ENCODE measurements at regions not wholly inside any gene's neighbourhood (a gene's known extent, or its start where the extent isn't known, plus 50 kb on each side); places are given as distances from the start of the nearest gene placed in this dataset.

GRCh38 chr21:16492892-16493291 lies 763.1 kb downstream of the USP25 start:
- no peak for DNase-seq (ENCODE audit: low read depth in 2 of 2)

- no peak for DNase-seq (ENCODE audit: low read depth in 2 of 2)
Observed at GRCh38 chr21:16496609-16497008, 766.8 kb downstream of the USP25 start.

GRCh38 chr21:16500271-16500670 lies 770.5 kb downstream of the USP25 start:
- DNase-seq (ENCODE audit: low read depth in 2 of 2) = no peak

DNA sequence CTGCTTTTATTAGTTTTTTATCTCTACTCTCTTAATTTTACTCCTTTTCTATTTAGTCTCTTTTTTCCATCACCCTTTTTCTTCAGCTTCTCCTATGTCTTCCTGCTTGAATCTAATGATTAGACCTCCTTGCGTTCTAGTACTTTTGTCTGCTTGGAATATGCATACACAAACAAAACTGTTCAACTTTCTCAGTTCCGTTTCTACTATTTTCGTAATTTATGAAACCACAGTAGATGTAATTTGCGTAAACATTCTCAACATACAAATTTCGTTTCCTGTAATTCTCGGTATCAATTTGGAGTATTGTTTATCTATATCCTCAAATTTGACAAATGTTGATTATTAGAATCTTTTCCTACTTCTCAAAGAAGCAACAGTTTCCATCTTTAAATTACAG lies 772.5 kb downstream of the USP25 start:
- DNase-seq (ENCODE audit: low read depth in 2 of 2) = no peak

DNA sequence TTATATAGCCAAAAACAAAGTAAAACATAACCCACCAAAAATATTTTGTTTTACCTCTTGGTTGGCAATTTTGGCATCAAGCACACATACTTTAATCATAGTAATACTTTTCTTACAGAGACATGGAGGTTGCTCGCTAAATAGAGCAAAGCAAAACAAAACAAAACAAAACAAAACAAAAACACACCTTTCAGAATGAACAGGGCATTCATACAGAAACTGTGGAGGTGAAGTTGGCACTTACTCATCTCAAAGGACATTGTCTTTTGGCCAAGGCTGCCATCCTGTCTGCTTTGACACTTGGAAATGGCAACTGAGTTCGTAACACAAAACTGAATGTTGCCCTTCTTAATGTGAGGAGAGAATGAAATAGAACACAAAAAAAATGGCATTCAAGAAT lies 773.1 kb downstream of the USP25 start:
- no peak for DNase-seq (ENCODE audit: low read depth in 2 of 2)

DNA sequence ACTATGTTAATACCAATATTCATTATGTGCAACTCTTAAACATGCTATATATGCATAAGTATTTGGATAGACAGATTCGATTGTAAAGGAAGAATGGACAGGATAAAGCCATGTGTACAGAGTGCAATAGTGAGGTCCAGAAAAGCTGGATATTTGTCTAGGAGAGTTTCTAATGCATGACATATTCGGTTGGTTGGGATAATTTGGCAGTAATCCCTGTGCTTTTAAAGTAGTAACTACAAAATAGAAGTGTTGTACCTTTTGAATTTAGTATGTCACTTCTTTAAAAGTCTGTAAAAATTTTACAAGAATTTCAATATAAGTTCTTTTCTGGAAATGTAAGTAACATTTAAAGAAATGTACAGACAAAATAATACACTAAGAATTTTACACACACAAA lies 774.5 kb downstream of the USP25 start:
- no peak for DNase-seq (ENCODE audit: low read depth in 2 of 2)

DNA sequence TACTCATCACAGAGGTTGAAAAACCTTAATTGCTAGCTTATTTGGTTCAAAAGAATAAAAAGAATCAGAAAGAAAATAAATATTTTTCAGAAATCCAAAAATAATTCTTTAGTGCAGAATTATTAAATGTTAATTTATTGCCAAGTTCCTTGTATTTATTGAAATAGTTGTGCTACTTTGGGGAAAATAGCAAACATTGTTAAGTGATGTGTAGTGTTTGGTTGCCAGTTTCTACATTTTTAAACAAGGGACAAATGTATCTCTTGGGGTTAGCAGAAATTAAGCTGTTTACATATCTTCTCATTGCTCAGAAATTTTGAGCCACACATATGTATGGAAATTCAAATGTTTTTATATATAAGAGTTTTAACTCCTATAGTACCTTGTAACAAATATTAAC lies 775.0 kb downstream of the USP25 start:
- DNase-seq (ENCODE audit: low read depth in 2 of 2) = no peak

DNA sequence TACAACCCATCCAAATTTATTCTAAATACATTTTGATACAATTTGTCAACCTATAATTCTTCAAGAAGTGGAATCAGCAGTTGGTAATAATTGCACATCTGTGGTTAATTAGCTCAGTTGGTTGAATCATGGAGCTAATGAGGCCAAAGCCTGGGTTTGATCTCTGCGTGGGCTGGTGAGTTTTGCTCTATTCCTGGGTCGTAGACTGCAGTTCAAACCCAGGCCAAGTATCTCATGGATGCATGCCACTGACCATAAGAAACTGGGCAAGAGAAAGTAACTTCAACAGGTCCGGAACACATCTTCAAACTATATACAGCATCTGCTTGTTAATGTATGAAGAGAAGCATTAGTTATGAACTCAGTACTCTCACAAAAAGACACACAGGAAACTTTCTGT lies 779.7 kb downstream of the USP25 start:
- no peak for DNase-seq (ENCODE audit: low read depth in 2 of 2)

GRCh38 chr21:16514316-16514715 lies 784.5 kb downstream of the USP25 start:
- no peak for DNase-seq (ENCODE audit: low read depth in 2 of 2)

DNA sequence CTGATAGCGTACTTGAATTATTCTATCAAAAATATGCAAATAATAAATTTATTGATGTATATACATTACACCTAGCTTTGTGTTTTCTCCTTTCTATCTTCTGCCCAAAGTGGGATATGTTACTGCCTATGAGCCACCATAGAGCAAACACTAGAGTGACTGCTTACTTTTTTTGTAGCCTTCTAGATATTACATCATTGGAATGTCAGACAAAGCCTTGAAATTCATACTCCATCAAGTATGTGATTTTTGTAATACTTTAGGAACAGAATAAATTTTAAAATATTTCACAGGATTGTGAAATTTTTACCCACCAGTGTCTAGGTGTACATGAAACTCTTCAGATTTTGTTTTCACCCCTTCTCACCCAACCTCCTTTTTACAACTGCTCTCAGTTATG lies 787.6 kb downstream of the USP25 start:
- DNase-seq (ENCODE audit: low read depth in 2 of 2) = no peak

- DNase-seq (ENCODE audit: low read depth in 2 of 2) = no peak
Observed at GRCh38 chr21:16519036-16519435, 789.3 kb downstream of the USP25 start.

GRCh38 chr21:16519644-16520043 lies 789.9 kb downstream of the USP25 start:
- no peak for DNase-seq (ENCODE audit: low read depth in 2 of 2)

GRCh38 chr21:16522548-16522947 lies 792.8 kb downstream of the USP25 start:
- DNase-seq (ENCODE audit: low read depth in 2 of 2) = no peak

DNA sequence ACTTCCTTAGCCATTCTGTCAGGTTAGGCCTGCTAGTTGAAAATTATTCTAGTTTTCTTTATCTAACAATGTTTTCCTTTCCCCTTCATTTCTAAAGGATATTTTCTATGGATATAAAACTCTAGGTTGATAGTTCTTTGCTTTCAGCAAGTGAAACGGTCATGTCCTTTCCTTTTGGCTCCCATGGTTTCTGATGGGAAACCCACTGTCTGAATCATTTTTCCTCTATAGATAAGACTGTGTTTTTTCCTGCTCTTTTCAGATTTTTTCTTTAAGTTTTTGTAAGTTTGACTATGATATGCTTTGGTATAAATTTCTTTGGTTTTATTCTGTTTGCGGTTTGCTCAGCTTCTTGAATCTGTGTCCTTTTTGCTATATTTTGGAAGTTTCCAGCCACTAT lies 800.9 kb downstream of the USP25 start:
- no peak for DNase-seq (ENCODE audit: low read depth in 2 of 2)

DNA sequence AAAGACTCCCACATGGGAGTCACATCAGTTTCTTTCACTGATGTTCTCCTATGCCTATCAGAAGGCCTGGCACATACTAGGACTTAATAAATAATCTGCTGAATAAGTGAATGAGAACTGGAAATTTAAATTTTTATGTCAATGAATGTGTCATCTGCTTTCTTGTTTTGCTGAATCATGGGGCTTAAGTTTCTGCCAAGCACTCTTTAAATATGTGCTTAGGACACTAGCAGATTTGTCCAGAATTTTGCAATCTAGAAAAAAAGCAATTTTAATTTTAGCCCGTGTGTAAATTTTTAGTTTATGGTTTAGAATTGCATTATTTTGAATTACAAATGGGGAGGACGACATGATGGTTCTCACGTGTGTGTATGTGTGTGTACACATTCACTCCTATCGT lies 803.1 kb downstream of the USP25 start:
- no peak for DNase-seq (ENCODE audit: low read depth in 2 of 2)

- no peak for DNase-seq (ENCODE audit: low read depth in 2 of 2)
Observed at GRCh38 chr21:16533692-16534407, 804.1 kb downstream of the USP25 start.

DNA sequence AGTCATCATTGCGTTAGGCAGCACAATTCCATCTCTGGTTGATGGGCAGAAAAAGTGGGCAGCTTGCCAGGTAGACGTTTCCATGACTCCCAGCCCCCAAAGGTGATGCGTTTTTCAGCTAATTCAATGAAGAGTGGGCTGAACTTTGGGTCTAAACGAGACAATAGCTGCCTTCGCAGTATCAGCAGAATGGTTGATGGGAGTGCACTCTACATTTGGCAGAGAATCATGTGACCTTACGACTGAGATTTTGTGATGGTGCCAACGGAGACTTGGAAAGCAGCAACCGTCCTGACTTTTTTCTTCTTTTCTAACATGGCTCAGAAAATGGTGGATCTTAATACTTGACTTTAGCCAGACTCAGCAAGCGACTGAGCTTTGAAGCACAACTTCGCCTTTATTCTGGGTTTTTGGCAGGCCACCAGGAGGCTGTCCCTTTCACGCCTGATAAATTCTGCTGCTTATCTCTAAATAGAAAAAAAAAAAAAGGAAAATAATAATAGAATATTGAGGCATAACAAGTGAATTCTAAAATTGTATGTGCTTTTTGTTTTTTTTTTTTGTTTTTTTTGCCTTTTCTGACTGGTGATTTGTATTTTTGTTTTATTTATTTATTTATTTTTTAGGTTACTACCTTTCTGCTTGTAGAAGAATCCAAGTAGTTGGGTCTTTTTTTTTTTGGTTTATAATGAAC lies 804.8 kb downstream of the USP25 start:
- no peak for DNase-seq (ENCODE audit: low read depth in 2 of 2)

DNA sequence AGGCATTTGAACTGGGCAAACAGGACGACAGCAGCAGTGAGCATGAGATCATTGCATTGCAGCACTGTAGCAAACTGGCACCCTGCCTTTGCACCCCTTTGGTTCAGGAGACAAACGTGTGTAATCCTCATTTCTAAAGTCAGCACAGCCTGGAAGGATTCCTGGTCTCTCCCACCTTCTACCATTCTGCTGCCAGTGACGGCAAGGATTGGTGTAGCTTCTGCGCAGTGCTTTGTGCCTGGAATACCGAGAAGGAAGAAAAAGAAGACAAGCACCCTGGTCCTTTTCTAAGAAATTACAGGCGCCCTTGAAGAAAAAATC lies 805.3 kb downstream of the USP25 start:
- DNase-seq (ENCODE audit: low read depth in 2 of 2) = no peak

DNA sequence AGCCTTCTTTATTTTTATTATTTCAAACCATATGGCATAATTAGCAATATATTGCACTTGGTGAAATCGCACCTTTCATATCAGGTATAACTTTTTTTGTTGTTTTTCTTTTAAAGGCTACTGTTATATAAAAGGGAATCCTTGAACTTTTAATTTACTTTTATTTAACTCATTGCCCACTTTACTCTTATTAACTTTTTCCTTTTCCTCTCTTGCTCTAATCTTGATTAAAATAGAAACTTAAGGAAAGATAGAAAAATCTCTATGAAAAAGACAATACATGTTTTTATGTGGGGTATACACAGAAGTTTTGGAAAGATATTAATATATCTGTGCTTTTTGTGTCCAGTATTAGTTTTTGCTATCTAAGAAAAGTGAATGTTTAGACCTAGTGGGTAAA lies 805.8 kb downstream of the USP25 start:
- no peak for DNase-seq (ENCODE audit: low read depth in 2 of 2)

GRCh38 chr21:16536140-16536539 lies 806.4 kb downstream of the USP25 start:
- no peak for DNase-seq (ENCODE audit: low read depth in 2 of 2)

DNA sequence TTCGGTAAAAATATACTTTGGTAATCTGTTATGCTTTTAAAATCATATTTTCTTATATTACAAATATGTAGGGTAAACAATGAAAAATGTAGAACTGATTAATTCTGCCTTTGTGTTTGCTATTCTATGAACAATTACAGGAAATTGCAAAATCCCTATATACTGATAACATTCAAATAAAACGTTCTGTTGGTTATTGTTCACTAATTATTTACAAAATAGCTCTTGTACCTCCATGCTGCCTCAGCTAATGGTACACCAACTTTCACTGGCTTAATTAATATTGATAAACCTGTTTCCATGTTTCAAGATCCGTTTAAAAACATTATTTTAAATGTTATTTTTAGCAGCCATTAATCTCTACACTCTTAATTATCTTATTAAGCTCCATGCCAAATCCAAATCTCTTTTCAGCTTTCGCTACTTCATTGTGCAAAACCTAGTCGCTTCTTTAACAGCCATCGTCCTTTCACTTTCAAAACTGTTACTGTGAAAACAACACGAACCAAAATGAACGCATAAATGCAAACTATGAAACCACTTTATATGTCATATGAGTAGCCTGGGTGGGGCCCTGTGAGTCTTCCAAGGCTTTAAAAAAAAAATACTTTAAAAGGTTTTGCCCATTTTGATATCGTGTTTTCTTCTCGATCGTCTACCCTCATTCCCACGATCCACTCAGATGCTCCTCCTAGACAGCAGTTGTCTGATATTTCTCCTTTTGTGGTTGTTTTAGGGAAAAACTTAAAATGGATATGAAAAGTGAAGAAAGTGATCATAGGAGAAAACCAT lies 807.1 kb downstream of the USP25 start:
- DNase-seq (ENCODE audit: low read depth in 2 of 2) = no peak

DNA sequence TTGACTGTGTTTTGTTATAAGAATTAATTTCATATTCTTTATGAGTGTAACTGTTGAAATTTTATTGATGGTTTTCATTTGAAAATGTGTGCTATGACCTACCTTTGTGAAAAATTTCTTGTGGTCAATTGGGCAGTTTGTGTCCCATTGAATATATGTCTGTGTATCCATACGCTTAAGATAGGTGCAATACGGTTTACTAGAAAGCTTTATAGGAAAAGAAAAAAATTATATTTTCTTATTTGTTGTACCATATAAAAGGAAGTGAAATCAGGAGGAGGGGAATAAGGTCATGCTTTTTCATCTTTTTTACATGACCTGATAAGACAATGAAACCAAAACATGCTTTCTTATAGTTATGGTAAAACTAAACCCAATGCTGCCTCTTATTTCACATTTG lies 807.7 kb downstream of the USP25 start:
- no peak for DNase-seq (ENCODE audit: low read depth in 2 of 2)

DNA sequence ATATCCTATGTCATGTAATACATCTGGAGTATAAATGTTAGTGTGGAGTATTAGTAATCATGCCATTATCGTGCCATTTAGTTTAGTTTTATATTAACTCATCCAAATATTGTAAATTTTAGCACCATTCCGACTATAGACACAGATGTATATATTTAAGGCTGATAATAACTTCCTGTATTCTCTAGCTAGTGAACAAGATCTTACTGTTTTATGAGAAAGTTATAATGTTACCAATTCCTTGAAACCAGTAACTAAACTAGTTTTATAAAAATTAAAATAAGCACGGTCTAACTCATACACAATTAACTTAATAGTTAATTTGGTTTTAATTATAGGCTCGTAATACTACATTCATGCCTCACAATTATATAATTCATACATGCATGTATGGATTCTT lies 808.6 kb downstream of the USP25 start:
- no peak for DNase-seq (ENCODE audit: low read depth in 2 of 2)

All from stimulated activated CD8-positive, alpha-beta memory T cell treated with anti-CD3 and anti-CD28 coated beads, Interleukin-7, amount 100 ng/mL, for 1 hour (primary cell).